Cardiac muscle cell (in vitro differentiated cells and primary cell): ENCODE measurements at regions not wholly inside any gene's neighbourhood (a gene's known extent, or its start where the extent isn't known, plus 50 kb on each side); places are given as distances from the start of the nearest gene placed in this dataset.

Experiments
- DNase-seq, 2 donors: peaks; one replicate each; pipeline versions ENCODE4 v3.0.0 to v3.0.0-alpha.2; 2010 to 2017; ENCODE audit warnings: low read depth in 1 of 2, low spot score in 1 of 2
- H3K27ac ChIP-seq: fragments of 200-600 bp; sonication (generic); 2 replicates; pipeline ENCODE4 v1.5.1; 2016
- H3K27me3 ChIP-seq: fragments of 200-600 bp; sonication (generic); 2 replicates; pipeline ENCODE4 v1.6.0; 2016; ENCODE audit warnings: control low read depth
- H3K36me3 ChIP-seq: fragments of 200-600 bp; sonication (generic); 2 replicates; pipeline ENCODE4 v1.5.1; 2016; ENCODE audit warnings: control low read depth
- H3K4me1 ChIP-seq: fragments of 200-600 bp; sonication (generic); 2 replicates; pipeline ENCODE4 v1.8.1; 2017; ENCODE audit warnings: low read depth, mild to moderate bottlenecking, mixed run types
- H3K4me3 ChIP-seq: fragments of 200-600 bp; sonication (generic); 2 replicates; pipeline ENCODE4 v1.5.1; 2016; ENCODE audit warnings: mild to moderate bottlenecking
- H3K9me3 ChIP-seq: fragments of 200-600 bp; sonication (generic); 2 replicates; pipeline ENCODE4 v1.5.1; 2017; ENCODE audit warnings: low read depth, mild to moderate bottlenecking, control low read depth
- CTCF ChIP-seq: IDR thresholded peaks from 2 replicates; pipeline ENCODE4 v1.5.1; 2012; ENCODE audit warnings: low read depth, mild to moderate bottlenecking, low read length

- H3K27ac ChIP-seq: no peak overlapping the region
- TF ChIP-seq CTCF: no peak
- peaks cover 12% of the 10 kb centered on the region for H3K4me1 ChIP-seq
- H3K27me3 ChIP-seq: no peaks in the 10 kb centered on the region
- H3K36me3 ChIP-seq: no peaks in the 10 kb centered on the region
- no peaks in the 10 kb centered on the region for H3K9me3 ChIP-seq
- H3K4me3 ChIP-seq: no peak overlapping the region
- DNase-seq: no peak
Observed at GRCh38 chr7:33769930-33770329, 135.4 kb upstream of the BMPER start.

GRCh38 chr7:33770576-33770975, 134.8 kb upstream of the BMPER start:
- peaks cover 5% of the 10 kb centered on the region for H3K4me1 ChIP-seq
- no peak for DNase-seq
- no peaks in the 10 kb centered on the region for H3K27me3 ChIP-seq
- H3K4me3 ChIP-seq: no peak overlapping the region
- no peak overlapping the region for H3K27ac ChIP-seq
- no peaks in the 10 kb centered on the region for H3K36me3 ChIP-seq
- TF ChIP-seq CTCF: no peak
- no peaks in the 10 kb centered on the region for H3K9me3 ChIP-seq

GRCh38 chr7:33771422-33771821, 133.9 kb upstream of the BMPER start:
- no peaks in the 10 kb centered on the region for H3K4me1 ChIP-seq
- H3K9me3 ChIP-seq: no peaks in the 10 kb centered on the region
- H3K36me3 ChIP-seq: no peaks in the 10 kb centered on the region
- H3K4me3 ChIP-seq: no peak overlapping the region
- no peak overlapping the region for H3K27ac ChIP-seq
- TF ChIP-seq CTCF: no peak
- DNase-seq: no peak
- H3K27me3 ChIP-seq: no peaks in the 10 kb centered on the region

GRCh38 chr7:33773053-33773452, 132.3 kb upstream of the BMPER start:
- H3K4me3 ChIP-seq: no peak overlapping the region
- no peaks in the 10 kb centered on the region for H3K27me3 ChIP-seq
- TF ChIP-seq CTCF: no peak
- no peaks in the 10 kb centered on the region for H3K36me3 ChIP-seq
- DNase-seq: no peak
- H3K9me3 ChIP-seq: no peaks in the 10 kb centered on the region
- no peaks in the 10 kb centered on the region for H3K4me1 ChIP-seq
- H3K27ac ChIP-seq: no peak overlapping the region

- no peaks in the 10 kb centered on the region for H3K4me1 ChIP-seq
Observed at GRCh38 chr7:33774762-33775523, 130.4 kb upstream of the BMPER start.

More at GRCh38 chr7:33774762-33775523, 130.4 kb upstream of the BMPER start:
- H3K4me3 ChIP-seq: no peak overlapping the region
- peak; percentile 32 to 99 for DNase-seq
- no peak overlapping the region for H3K27ac ChIP-seq
- H3K9me3 ChIP-seq: no peaks in the 10 kb centered on the region
- H3K27me3 ChIP-seq: no peaks in the 10 kb centered on the region
- no peaks in the 10 kb centered on the region for H3K36me3 ChIP-seq
- no peak for TF ChIP-seq CTCF
